ENCODE measurements at regions not wholly inside any gene's neighbourhood (a gene's known extent, or its start where the extent isn't known, plus 50 kb on each side); places are given as distances from the start of the nearest gene placed in this dataset.

GRCh38 chr6:79789896-79790295 is 157.5 kb downstream of the ELOVL4 start:
- no peaks in the 10 kb centered on the region for H3K9me3 ChIP-seq (ENCODE audit: control insufficient read depth, insufficient read depth, low read length)
- no peak overlapping the region for H3K4me3 ChIP-seq (ENCODE audit: low read length)
- no peak for DNase-seq (ENCODE audit: low read depth, low spot score)
- no peak overlapping the region for H3K27ac ChIP-seq (ENCODE audit: low read length)
- no peaks in the 10 kb centered on the region for H3K4me1 ChIP-seq (ENCODE audit: control insufficient read depth, insufficient read depth, low read length)
- no peaks in the 10 kb centered on the region for H3K36me3 ChIP-seq (ENCODE audit: control insufficient read depth, insufficient read depth, low read length)
- no CpG with 5 or more reads among the region's 5 CpGs for WGBS (ENCODE audit: insufficient coverage, insufficient read length)
- no peaks in the 10 kb centered on the region for H3K27me3 ChIP-seq (ENCODE audit: control insufficient read depth, insufficient read depth, low read length)

GRCh38 chr6:79788756-79789155 is 157.6 kb downstream of the SH3BGRL2 start:
- Histone ChIP-seq H3K4me3 (ENCODE audit: low read length) (no peak overlapping the region), H3K27me3 (ENCODE audit: control insufficient read depth, insufficient read depth, low read length) (no peaks in the 10 kb centered on the region), H3K36me3 (ENCODE audit: control insufficient read depth, insufficient read depth, low read length) (no peaks in the 10 kb centered on the region), H3K4me1 (ENCODE audit: control insufficient read depth, insufficient read depth, low read length) (no peaks in the 10 kb centered on the region), H3K27ac (ENCODE audit: low read length) (no peak overlapping the region), H3K9me3 (ENCODE audit: control insufficient read depth, insufficient read depth, low read length) (no peaks in the 10 kb centered on the region)
- DNase-seq (ENCODE audit: low read depth, low spot score): no peak
- WGBS (ENCODE audit: insufficient coverage, insufficient read length): no CpG with 5 or more reads among the region's 1 CpG

GRCh38 chr6:79787626-79788025 is 156.5 kb downstream of the SH3BGRL2 start:
- Histone ChIP-seq H3K4me1 (ENCODE audit: control insufficient read depth, insufficient read depth, low read length) (no peaks in the 10 kb centered on the region), H3K9me3 (ENCODE audit: control insufficient read depth, insufficient read depth, low read length) (no peaks in the 10 kb centered on the region), H3K36me3 (ENCODE audit: control insufficient read depth, insufficient read depth, low read length) (no peaks in the 10 kb centered on the region), H3K27ac (ENCODE audit: low read length) (no peak overlapping the region), H3K4me3 (ENCODE audit: low read length) (no peak overlapping the region), H3K27me3 (ENCODE audit: control insufficient read depth, insufficient read depth, low read length) (no peaks in the 10 kb centered on the region)
- no peak for DNase-seq (ENCODE audit: low read depth, low spot score)
- no CpG with 5 or more reads among the region's 3 CpGs for WGBS (ENCODE audit: insufficient coverage, insufficient read length)

GRCh38 chr6:79784395-79784753 is 153.2 kb downstream of the SH3BGRL2 start:
- Histone ChIP-seq H3K9me3 (ENCODE audit: control insufficient read depth, insufficient read depth, low read length) (no peaks in the 10 kb centered on the region), H3K4me3 (ENCODE audit: low read length) (no peak overlapping the region), H3K4me1 (ENCODE audit: control insufficient read depth, insufficient read depth, low read length) (no peaks in the 10 kb centered on the region), H3K36me3 (ENCODE audit: control insufficient read depth, insufficient read depth, low read length) (no peaks in the 10 kb centered on the region), H3K27ac (ENCODE audit: low read length) (no peak overlapping the region), H3K27me3 (ENCODE audit: control insufficient read depth, insufficient read depth, low read length) (no peaks in the 10 kb centered on the region)
- WGBS (ENCODE audit: insufficient coverage, insufficient read length): no CpG with 5 or more reads among the region's 3 CpGs
- DNase-seq (ENCODE audit: low read depth, low spot score): no peak

DNA sequence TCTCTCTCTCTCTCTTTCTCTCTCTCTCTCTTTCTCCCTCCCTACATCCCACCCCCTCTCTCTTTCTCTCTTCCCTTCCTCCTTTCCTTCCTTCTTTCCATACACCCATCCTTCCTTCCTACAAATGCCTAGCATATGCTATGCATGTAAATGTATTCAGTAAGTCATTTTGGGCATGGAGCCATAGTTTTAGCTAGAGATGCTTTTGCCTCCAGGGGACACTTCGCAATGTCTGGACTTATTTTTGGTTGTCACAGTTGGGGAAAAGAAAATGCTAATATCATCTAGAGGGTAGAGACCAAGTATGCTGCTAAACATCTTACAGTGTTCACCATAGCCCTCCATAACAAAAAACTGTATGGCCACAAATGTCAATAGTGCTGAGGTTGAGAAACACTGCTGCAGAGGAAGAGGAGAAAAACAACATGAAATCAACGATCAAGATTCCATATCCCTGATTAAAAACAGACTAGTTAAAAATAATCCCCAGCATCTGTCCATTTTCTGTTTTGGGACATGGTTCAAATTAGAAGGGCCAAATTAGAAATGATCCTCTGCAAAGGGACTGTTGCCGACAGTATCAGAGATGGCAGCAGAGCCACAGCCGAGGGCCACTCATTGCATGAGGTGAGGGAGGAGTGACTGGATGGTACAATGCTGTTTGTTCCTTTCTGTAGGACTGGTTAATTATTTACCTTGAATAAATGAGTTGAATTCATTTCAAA is 152.7 kb downstream of the SH3BGRL2 start:
- H3K4me3 ChIP-seq (ENCODE audit: low read length): no peak overlapping the region
- H3K27me3 ChIP-seq (ENCODE audit: control insufficient read depth, insufficient read depth, low read length): no peaks in the 10 kb centered on the region
- H3K36me3 ChIP-seq (ENCODE audit: control insufficient read depth, insufficient read depth, low read length): no peaks in the 10 kb centered on the region
- no peaks in the 10 kb centered on the region for H3K4me1 ChIP-seq (ENCODE audit: control insufficient read depth, insufficient read depth, low read length)
- no peaks in the 10 kb centered on the region for H3K9me3 ChIP-seq (ENCODE audit: control insufficient read depth, insufficient read depth, low read length)
- WGBS (ENCODE audit: insufficient coverage, insufficient read length): no CpG with 5 or more reads among the region's 4 CpGs
- no peak overlapping the region for H3K27ac ChIP-seq (ENCODE audit: low read length)
- no peak for DNase-seq (ENCODE audit: low read depth, low spot score)

GRCh38 chr6:79782792-79783580 is 151.9 kb downstream of the SH3BGRL2 start:
- no CpG with 5 or more reads among the region's 5 CpGs for WGBS (ENCODE audit: insufficient coverage, insufficient read length)
- no peak overlapping the region for H3K27ac ChIP-seq (ENCODE audit: low read length)
- no peak for DNase-seq (ENCODE audit: low read depth, low spot score)
- no peaks in the 10 kb centered on the region for H3K4me1 ChIP-seq (ENCODE audit: control insufficient read depth, insufficient read depth, low read length)
- no peaks in the 10 kb centered on the region for H3K9me3 ChIP-seq (ENCODE audit: control insufficient read depth, insufficient read depth, low read length)
- no peaks in the 10 kb centered on the region for H3K27me3 ChIP-seq (ENCODE audit: control insufficient read depth, insufficient read depth, low read length)
- H3K36me3 ChIP-seq (ENCODE audit: control insufficient read depth, insufficient read depth, low read length): no peaks in the 10 kb centered on the region
- no peak overlapping the region for H3K4me3 ChIP-seq (ENCODE audit: low read length)

DNA sequence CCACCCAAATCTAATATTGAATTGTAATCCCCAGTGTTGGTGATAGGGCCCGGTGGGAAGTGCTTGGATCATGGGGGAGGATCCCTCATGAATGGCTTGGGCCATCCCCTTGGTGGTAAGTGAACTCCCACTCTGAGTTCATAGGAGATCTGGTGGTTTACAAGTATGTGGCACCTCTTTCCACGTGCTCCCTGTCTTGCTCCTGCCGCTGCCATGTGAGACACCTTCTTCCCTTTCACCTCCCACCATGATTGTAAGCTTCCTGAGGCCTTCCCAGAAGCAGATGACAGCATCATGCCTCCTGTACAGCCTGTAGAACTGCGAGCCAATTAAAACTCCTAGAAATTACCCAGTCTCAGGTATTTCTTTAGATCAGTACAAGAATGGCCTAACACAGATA is 150.8 kb downstream of the SH3BGRL2 start:
- WGBS (ENCODE audit: insufficient coverage, insufficient read length): no CpG with 5 or more reads among the region's 4 CpGs
- Histone ChIP-seq H3K36me3 (ENCODE audit: control insufficient read depth, insufficient read depth, low read length) (no peaks in the 10 kb centered on the region), H3K27ac (ENCODE audit: low read length) (no peak overlapping the region), H3K4me1 (ENCODE audit: control insufficient read depth, insufficient read depth, low read length) (peaks cover 2% of the 10 kb centered on the region; the same call in 1 of the 2 replicates), H3K4me3 (ENCODE audit: low read length) (no peak overlapping the region), H3K9me3 (ENCODE audit: control insufficient read depth, insufficient read depth, low read length) (no peaks in the 10 kb centered on the region), H3K27me3 (ENCODE audit: control insufficient read depth, insufficient read depth, low read length) (no peaks in the 10 kb centered on the region)
- no peak for DNase-seq (ENCODE audit: low read depth, low spot score)

DNA sequence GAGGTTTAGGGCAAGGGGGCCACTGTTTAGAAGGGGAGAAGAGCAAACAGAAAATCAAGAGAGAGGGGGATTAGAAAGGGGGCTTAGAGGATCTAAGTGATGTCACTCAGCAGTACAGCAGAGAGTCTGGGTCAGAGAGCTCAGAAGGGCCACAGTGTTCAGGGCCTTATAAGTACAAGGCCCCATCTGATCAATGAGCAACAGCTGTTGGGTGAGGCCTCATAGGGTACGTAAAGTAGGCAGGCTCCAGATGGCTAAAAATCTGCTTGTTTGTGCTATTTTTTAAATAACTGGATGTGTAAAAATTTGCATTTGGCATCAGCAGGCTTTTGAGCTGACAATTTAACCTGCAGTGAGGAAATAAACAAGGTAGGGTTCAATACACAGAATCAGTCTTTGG is 149.8 kb downstream of the SH3BGRL2 start:
- Histone ChIP-seq H3K4me1 (ENCODE audit: control insufficient read depth, insufficient read depth, low read length) (peaks cover 2% of the 10 kb centered on the region; the same call in 1 of the 2 replicates), H3K4me3 (ENCODE audit: low read length) (no peak overlapping the region), H3K27me3 (ENCODE audit: control insufficient read depth, insufficient read depth, low read length) (no peaks in the 10 kb centered on the region), H3K27ac (ENCODE audit: low read length) (no peak overlapping the region), H3K9me3 (ENCODE audit: control insufficient read depth, insufficient read depth, low read length) (no peaks in the 10 kb centered on the region), H3K36me3 (ENCODE audit: control insufficient read depth, insufficient read depth, low read length) (no peaks in the 10 kb centered on the region)
- no CpG with 5 or more reads among the region's 1 CpG for WGBS (ENCODE audit: insufficient coverage, insufficient read length)
- no peak for DNase-seq (ENCODE audit: low read depth, low spot score)

DNA sequence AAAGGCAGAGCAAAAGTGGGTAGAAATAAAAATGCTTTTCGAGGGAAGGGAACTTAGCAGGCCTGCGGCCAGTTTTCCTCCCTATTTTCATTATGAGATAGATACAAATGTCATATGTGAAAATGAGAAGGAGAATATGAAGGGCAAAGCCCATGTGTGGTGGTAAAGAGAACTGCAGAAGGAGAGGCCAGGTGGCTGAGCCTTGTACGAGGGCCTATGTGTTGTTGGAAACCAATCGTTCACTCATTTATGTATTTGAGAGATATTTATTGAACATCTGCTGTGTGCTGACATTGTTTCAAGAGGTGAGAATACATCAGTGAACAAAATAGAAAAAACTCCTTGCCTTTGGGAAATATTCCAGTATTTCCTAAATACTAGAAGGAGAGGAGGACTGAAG is 147.7 kb downstream of the SH3BGRL2 start:
- no peaks in the 10 kb centered on the region for H3K9me3 ChIP-seq (ENCODE audit: control insufficient read depth, insufficient read depth, low read length)
- DNase-seq (ENCODE audit: low read depth, low spot score): no peak
- no peaks in the 10 kb centered on the region for H3K36me3 ChIP-seq (ENCODE audit: control insufficient read depth, insufficient read depth, low read length)
- no peak overlapping the region for H3K27ac ChIP-seq (ENCODE audit: low read length)
- no peak overlapping the region for H3K4me3 ChIP-seq (ENCODE audit: low read length)
- WGBS (ENCODE audit: insufficient coverage, insufficient read length): no CpG with 5 or more reads among the region's 4 CpGs
- no peaks in the 10 kb centered on the region for H3K27me3 ChIP-seq (ENCODE audit: control insufficient read depth, insufficient read depth, low read length)
- H3K4me1 ChIP-seq (ENCODE audit: control insufficient read depth, insufficient read depth, low read length): peaks cover 2% of the 10 kb centered on the region; the same call in 1 of the 2 replicates

DNA sequence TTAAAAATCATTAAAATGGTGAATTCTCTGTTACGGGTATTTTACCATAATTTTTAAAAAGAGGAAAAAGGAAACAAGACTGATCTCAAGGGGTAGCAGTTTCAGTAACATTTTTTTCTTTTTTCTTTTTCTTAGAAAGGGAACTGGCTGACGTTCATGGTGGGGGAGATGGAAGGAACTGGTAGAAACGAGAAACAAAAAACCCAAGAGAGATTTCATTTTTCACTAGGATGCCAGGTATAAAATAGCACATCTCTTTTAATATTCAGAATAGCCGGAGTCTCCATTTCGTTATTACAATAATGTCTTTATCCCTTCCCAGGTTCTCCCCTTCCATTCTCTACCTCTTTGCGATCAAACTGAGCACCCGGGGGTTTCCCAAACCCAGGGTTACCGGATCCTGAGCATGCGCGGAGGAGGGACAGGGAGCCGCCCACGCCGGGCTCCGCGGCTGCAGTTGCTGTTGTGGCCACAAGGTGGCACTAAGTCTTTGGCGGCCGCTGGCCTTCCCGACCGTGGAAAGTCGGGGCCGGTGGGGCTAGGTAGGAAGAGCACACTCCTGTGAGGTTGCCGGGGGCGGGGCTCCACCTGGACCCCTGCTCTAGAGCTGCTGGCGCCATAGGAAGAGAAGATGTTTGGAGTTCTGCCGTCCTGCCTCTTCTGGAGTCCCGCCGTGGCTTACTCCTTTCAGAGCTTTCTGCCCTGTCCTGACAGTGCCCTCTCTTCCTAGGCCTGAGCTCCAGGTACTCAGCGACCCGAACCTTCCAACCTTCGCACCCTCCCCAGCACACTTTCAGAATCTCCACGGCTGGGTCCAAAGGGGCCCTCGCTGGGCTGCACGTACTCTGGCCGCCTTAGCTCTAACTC is 146.8 kb downstream of the SH3BGRL2 start:
- Histone ChIP-seq H3K4me1 (ENCODE audit: control insufficient read depth, insufficient read depth, low read length) (peaks cover 2% of the 10 kb centered on the region; the same call in 1 of the 2 replicates), H3K27ac (ENCODE audit: low read length) (no peak overlapping the region), H3K9me3 (ENCODE audit: control insufficient read depth, insufficient read depth, low read length) (no peaks in the 10 kb centered on the region), H3K27me3 (ENCODE audit: control insufficient read depth, insufficient read depth, low read length) (no peaks in the 10 kb centered on the region), H3K36me3 (ENCODE audit: control insufficient read depth, insufficient read depth, low read length) (no peaks in the 10 kb centered on the region), H3K4me3 (ENCODE audit: low read length) (no peak overlapping the region)
- DNase-seq (ENCODE audit: low read depth, low spot score): peak; percentile 72
- WGBS (ENCODE audit: insufficient coverage, insufficient read length): no CpG with 5 or more reads among the region's 34 CpGs
